Breast epithelium (tissue), 4 donors: ENCODE measurements at regions not wholly inside any gene's neighbourhood (a gene's known extent, or its start where the extent isn't known, plus 50 kb on each side); places are given as distances from the start of the nearest gene placed in this dataset.

ENCODE experiments used
- DNase-seq, 2 donors: peaks; one replicate each; pipeline ENCODE4 v3.0.0-alpha.2; 2019; ENCODE audit warnings: low spot score in 2 of 2
- H3K27ac ChIP-seq, 2 donors: fragments of 200-600 bp; sonication (generic) in 1 of 2; one replicate each; pipeline ENCODE4 v1.5.1; 2016 to 2019; ENCODE audit warnings: mild to moderate bottlenecking in 1 of 2
- H3K27me3 ChIP-seq, 2 donors: fragments of 200-600 bp; sonication (generic) in 1 of 2; one replicate each; pipeline versions ENCODE4 v1.5.1 to v1.6.0; 2017 to 2019; ENCODE audit warnings: control low read depth in 1 of 2, mild to moderate bottlenecking in 1 of 2
- H3K36me3 ChIP-seq: fragments of 200-600 bp; one replicate; pipeline ENCODE4 v1.5.1; 2019
- H3K4me1 ChIP-seq, 2 donors: fragments of 200-600 bp; sonication (generic); one replicate each; pipeline ENCODE4 v1.5.1; 2016 to 2019; ENCODE audit warnings: control low read depth in 1 of 2
- H3K4me3 ChIP-seq, 3 donors: fragments of 200-600 bp; sonication (generic); 1 replicate in 2 of 3; 2 replicates in 1 of 3; pipeline ENCODE4 v1.5.1; 2016 to 2019; ENCODE audit warnings: mild to moderate bottlenecking in 3 of 3, moderate library complexity in 2 of 3
- H3K9me3 ChIP-seq, 2 donors: fragments of 200-600 bp; sonication (generic) in 1 of 2; one replicate each; pipeline ENCODE4 v1.5.1; 2016 to 2019; ENCODE audit warnings: control low read depth in 1 of 2
- POLR2A ChIP-seq: fragments of 450-650 bp; IDR thresholded peaks from one replicate; pipeline ENCODE4 v1.6.1; 2016; ENCODE audit warnings: antibody characterized with exemption, mild to moderate bottlenecking, moderate library complexity
- POLR2AphosphoS5 ChIP-seq, 3 donors: sonication (generic); formaldehyde crosslinking; IDR thresholded peaks; one replicate each; pipeline ENCODE4 v1.6.1; 2017; ENCODE audit warnings: antibody characterized with exemption in 3 of 3
- intact Hi-C: fragments of 100-400 bp; cut with DNase I; formaldehyde crosslinking; loops from one replicate; pipeline ENCODE4 v1.15.1; 2023; ENCODE audit warnings: low total_unique reads
- TF ChIP-seq, protein P1 (sequence below), 3 donors: fragments of 450-650 bp; IDR thresholded peaks; one replicate each; pipeline ENCODE4 v1.5.1; 2016 to 2017; ENCODE audit warnings: antibody characterized with exemption in 3 of 3, mild to moderate bottlenecking in 3 of 3, moderate library complexity in 3 of 3

DNA sequence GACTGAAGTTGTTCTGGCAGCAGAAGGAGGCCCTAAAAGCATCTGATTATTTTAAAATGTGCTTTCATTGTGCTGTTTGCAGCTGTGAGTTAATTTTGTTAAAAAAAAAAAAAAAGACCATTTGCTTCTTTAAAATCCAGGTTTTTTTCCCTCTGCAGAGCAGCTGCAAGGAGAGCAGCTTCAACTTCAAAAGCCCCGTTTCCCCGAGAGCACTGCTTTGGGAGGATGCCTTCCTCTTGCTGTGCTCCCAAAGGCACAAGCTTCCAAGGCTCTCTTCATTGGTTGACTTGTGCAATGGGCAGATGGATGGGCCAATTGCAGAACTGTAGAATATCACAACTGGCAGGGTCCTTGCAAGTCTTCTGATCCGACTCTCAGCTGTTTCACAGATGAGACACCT lies 459.2 kb upstream of the PKN2 start:
- Histone ChIP-seq H3K27me3 (no peaks in the 10 kb centered on the region), H3K36me3 (no peaks in the 10 kb centered on the region), H3K4me1 (no peaks in the 10 kb centered on the region), H3K9me3 (no peaks in the 10 kb centered on the region), H3K27ac (no peak overlapping the region), H3K4me3 (no peak overlapping the region)
- DNase-seq: no peak
- intact Hi-C loops: no loop called here
- TF ChIP-seq POLR2AphosphoS5 (IDR thresholded peaks at IDR 0.05) (no peak), POLR2A (no peak)
- TF ChIP-seq, protein P1, sequence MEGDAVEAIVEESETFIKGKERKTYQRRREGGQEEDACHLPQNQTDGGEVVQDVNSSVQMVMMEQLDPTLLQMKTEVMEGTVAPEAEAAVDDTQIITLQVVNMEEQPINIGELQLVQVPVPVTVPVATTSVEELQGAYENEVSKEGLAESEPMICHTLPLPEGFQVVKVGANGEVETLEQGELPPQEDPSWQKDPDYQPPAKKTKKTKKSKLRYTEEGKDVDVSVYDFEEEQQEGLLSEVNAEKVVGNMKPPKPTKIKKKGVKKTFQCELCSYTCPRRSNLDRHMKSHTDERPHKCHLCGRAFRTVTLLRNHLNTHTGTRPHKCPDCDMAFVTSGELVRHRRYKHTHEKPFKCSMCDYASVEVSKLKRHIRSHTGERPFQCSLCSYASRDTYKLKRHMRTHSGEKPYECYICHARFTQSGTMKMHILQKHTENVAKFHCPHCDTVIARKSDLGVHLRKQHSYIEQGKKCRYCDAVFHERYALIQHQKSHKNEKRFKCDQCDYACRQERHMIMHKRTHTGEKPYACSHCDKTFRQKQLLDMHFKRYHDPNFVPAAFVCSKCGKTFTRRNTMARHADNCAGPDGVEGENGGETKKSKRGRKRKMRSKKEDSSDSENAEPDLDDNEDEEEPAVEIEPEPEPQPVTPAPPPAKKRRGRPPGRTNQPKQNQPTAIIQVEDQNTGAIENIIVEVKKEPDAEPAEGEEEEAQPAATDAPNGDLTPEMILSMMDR (IDR thresholded peaks at IDR 0.05): no peak

DNA sequence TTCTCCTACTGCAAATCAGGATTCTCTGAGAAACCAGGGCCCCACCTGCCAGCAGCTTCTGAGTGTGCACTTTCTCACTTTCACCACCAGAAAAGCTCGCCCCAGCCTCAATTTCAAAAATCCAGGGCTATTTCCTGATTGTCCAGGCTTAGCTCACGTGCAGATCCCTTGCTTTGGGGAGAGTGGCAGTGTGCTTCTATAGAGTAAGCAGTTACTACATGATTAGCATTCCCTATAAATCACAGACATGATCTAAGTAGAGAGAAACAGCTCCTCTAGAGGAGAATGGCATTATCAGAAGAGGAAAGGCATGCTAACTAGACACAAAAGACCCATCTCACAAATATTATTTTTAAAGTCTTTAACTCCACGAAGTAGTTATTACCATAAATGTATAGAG lies 456.0 kb upstream of the PKN2 start:
- Histone ChIP-seq H3K36me3 (no peaks in the 10 kb centered on the region), H3K27ac (no peak overlapping the region), H3K9me3 (no peaks in the 10 kb centered on the region), H3K27me3 (no peaks in the 10 kb centered on the region), H3K4me3 (no peak overlapping the region), H3K4me1 (no peaks in the 10 kb centered on the region)
- no peak for DNase-seq
- TF ChIP-seq POLR2AphosphoS5 (IDR thresholded peaks at IDR 0.05) (no peak), POLR2A (no peak)
- TF ChIP-seq, protein P1 (IDR thresholded peaks at IDR 0.05): no peak
- intact Hi-C loops: no loop called here

DNA sequence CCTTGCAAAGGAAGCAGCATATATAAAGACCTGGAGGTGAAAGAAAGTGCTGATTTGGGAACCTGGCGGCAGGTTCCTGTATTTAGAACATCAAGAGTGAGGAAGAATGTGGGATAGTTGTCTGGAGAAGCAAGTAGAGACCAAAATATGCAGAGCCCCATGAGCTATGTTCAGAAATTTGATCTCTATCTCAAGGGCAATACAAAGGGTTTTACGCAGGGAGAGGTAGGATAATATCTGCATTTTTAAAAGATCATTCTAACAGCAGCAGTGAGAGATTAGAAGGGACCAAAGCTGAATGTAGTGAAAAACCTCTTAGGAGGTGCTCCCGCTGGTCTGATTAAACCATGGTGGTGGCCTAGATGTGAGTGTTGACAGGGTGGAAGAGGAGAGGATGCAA lies 453.9 kb upstream of the PKN2 start:
- intact Hi-C loops: no loop called here
- Histone ChIP-seq H3K27me3 (no peaks in the 10 kb centered on the region), H3K9me3 (no peaks in the 10 kb centered on the region), H3K4me1 (no peaks in the 10 kb centered on the region), H3K36me3 (no peaks in the 10 kb centered on the region), H3K27ac (no peak overlapping the region), H3K4me3 (no peak overlapping the region)
- DNase-seq: no peak
- TF ChIP-seq POLR2AphosphoS5 (IDR thresholded peaks at IDR 0.05) (no peak), POLR2A (no peak)
- TF ChIP-seq, protein P1 (IDR thresholded peaks at IDR 0.05): no peak

DNA sequence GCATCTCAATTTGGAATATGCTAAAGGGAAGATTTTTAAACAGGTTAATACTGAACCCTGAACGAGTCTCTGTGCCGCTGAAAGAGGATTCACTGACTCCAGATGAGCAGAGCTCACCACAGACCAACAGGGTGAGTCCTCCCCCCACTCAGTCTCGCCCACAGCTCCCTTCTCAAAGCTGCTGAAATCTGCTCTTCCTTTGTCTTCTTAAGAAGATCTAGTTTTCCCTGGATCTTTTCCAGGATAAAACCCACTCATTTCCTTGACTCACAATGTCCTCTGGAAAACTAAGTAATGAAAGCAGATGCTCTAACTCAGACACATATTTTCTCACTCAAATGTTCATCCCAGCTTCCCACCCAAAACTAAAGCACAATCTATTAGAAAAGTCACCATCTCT lies 447.0 kb upstream of the PKN2 start:
- Histone ChIP-seq H3K4me1 (no peaks in the 10 kb centered on the region), H3K27ac (no peak overlapping the region), H3K36me3 (no peaks in the 10 kb centered on the region), H3K4me3 (no peak overlapping the region), H3K9me3 (peaks cover 0 to 14% of the 10 kb centered on the region in 2 donors), H3K27me3 (no peaks in the 10 kb centered on the region)
- TF ChIP-seq, protein P1 (IDR thresholded peaks at IDR 0.05): no peak
- no peak for TF ChIP-seq POLR2A
- intact Hi-C loops: no loop called here
- DNase-seq: no peak

DNA sequence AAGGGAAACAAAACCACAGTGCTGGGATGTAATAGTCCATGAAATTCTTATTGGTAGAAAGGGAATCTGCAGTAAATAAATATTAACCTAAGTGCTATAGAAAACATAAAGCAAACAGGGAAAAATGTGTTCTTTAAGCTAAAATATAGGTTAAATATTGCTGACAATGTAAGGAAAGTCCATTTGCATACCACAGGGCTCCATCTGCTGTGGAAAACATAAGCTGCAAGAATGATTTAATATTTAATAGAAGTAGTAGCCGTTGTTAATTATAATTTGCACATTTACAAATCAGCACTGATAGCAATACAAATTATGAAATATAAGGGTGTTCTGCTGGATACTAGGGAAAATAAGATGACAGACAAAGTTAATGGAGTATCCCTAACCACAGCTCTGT lies 444.9 kb upstream of the PKN2 start:
- Histone ChIP-seq H3K27ac (no peak overlapping the region), H3K36me3 (no peaks in the 10 kb centered on the region), H3K4me1 (no peaks in the 10 kb centered on the region), H3K9me3 (peaks cover 0 to 14% of the 10 kb centered on the region in 2 donors), H3K4me3 (no peak overlapping the region), H3K27me3 (no peaks in the 10 kb centered on the region)
- intact Hi-C loops: no loop called here
- no peak for TF ChIP-seq POLR2AphosphoS5 (IDR thresholded peaks at IDR 0.05)
- TF ChIP-seq POLR2A: no peak
- TF ChIP-seq, protein P1 (IDR thresholded peaks at IDR 0.05): no peak
- DNase-seq: no peak
